Ovary (tissue), 3 donors: ENCODE measurements at regions not wholly inside any gene's neighbourhood (a gene's known extent, or its start where the extent isn't known, plus 50 kb on each side); places are given as distances from the start of the nearest gene placed in this dataset.

Experiments used
- CTCF ChIP-seq, 3 donors: fragments of 450-650 bp in 2 of 3; fragments of 200-600 bp in 1 of 3; IDR thresholded peaks; one replicate each; pipeline versions ENCODE4 v1.5.1 to v1.8.0; 2016 to 2022; ENCODE audit warnings: antibody characterized with exemption in 3 of 3, mild to moderate bottlenecking in 1 of 3
- POLR2A ChIP-seq: fragments of 450-650 bp; IDR thresholded peaks from one replicate; pipeline ENCODE4 v1.6.1; 2017; ENCODE audit warnings: antibody characterized with exemption, mild to moderate bottlenecking, moderate library complexity
- donor health status: DM: no; HTN: no; CAD: no.

- TF ChIP-seq CTCF (IDR thresholded peaks at IDR 0.05) = no peak
- no peak for TF ChIP-seq POLR2A
Observed at GRCh38 chr6:41474213-41474933, 71.8 kb upstream of the FOXP4 start.
